GM12892 (cell line): ENCODE measurements at regions not wholly inside any gene's neighbourhood (a gene's known extent, or its start where the extent isn't known, plus 50 kb on each side); places are given as distances from the start of the nearest gene placed in this dataset.

Experiments
- POLR2A ChIP-seq: IDR thresholded peaks from 2 replicates; pipeline ENCODE4 v1.6.1; 2011; ENCODE audit warnings: low read depth, low read length, control low read depth
- POLR2AphosphoS5 ChIP-seq: IDR thresholded peaks from 2 replicates; pipeline ENCODE4 v1.6.1; 2011; ENCODE audit warnings: low read depth, low read length, control low read depth

- TF ChIP-seq POLR2A (no peak), POLR2AphosphoS5 (no peak)
Observed at GRCh38 chr15:61398310-61398709, 169.2 kb upstream of the RORA start.
